Skin epidermis (tissue), 12 donors: ENCODE measurements at regions not wholly inside any gene's neighbourhood (a gene's known extent, or its start where the extent isn't known, plus 50 kb on each side); places are given as distances from the start of the nearest gene placed in this dataset.

Experiments
- H3K27ac ChIP-seq, 21 experiments: fragments of 200-600 bp; sonication (generic) in 11 of 21; one replicate each; pipeline ENCODE4 v1.5.0; 2020; ENCODE audit warnings: mild to moderate bottlenecking in 3 of 21, inconsistent platforms in 2 of 21, moderate library complexity in 2 of 21
- H3K4me3 ChIP-seq, 7 experiments: fragments of 200-600 bp; sonication (generic) in 2 of 7; one replicate each; pipeline ENCODE4 v1.5.0; 2020; ENCODE audit warnings: inconsistent platforms in 2 of 7, mild to moderate bottlenecking in 2 of 7, moderate library complexity in 1 of 7

GRCh38 chr10:128864554-128865295, 602.3 kb upstream of the MGMT start:
- Histone ChIP-seq H3K4me3 (no peak overlapping the region), H3K27ac (no peak overlapping the region)

GRCh38 chr10:128865436-128866195, 601.4 kb upstream of the MGMT start:
- no peak overlapping the region for H3K27ac ChIP-seq
- no peak overlapping the region for H3K4me3 ChIP-seq

- no peak overlapping the region for H3K4me3 ChIP-seq
- no peak overlapping the region for H3K27ac ChIP-seq
Observed at GRCh38 chr10:128866551-128866950, 600.5 kb upstream of the MGMT start.

- Histone ChIP-seq H3K27ac (no peak overlapping the region), H3K4me3 (no peak overlapping the region)
Observed at GRCh38 chr10:128867210-128867609, 599.8 kb upstream of the MGMT start.

- H3K4me3 ChIP-seq = no peak overlapping the region
Observed at GRCh38 chr10:128867819-128868218, 599.2 kb upstream of the MGMT start.

GRCh38 chr10:128868481-128868880, 598.6 kb upstream of the MGMT start:
- Histone ChIP-seq H3K4me3 (no peak overlapping the region), H3K27ac (no peak overlapping the region)

More at GRCh38 chr10:128867819-128868218, 599.2 kb upstream of the MGMT start:
- no peak overlapping the region for H3K27ac ChIP-seq

- H3K4me3 ChIP-seq = no peak overlapping the region
- no peak overlapping the region for H3K27ac ChIP-seq
Observed at GRCh38 chr10:128869101-128869749, 597.8 kb upstream of the MGMT start.

- H3K4me3 ChIP-seq = no peak overlapping the region
Observed at GRCh38 chr10:128870830-128871597, 596.0 kb upstream of the MGMT start.

GRCh38 chr10:128871671-128872231, 595.3 kb upstream of the MGMT start:
- Histone ChIP-seq H3K4me3 (no peak overlapping the region), H3K27ac (no peak overlapping the region)

More at GRCh38 chr10:128870830-128871597, 596.0 kb upstream of the MGMT start:
- no peak overlapping the region for H3K27ac ChIP-seq

- Histone ChIP-seq H3K27ac (no peak overlapping the region), H3K4me3 (no peak overlapping the region)
Observed at GRCh38 chr10:128873411-128874054, 593.5 kb upstream of the MGMT start.

GRCh38 chr10:128874331-128874730, 592.7 kb upstream of the MGMT start:
- no peak overlapping the region for H3K27ac ChIP-seq
- H3K4me3 ChIP-seq = no peak overlapping the region

GRCh38 chr10:128875030-128875744, 591.9 kb upstream of the MGMT start:
- Histone ChIP-seq H3K27ac (peak overlapping the region in 3 of 21 experiments; percentile 44 to 66 (median 50)), H3K4me3 (no peak overlapping the region)

- Histone ChIP-seq H3K27ac (peak overlapping the region in 12 of 21 experiments; percentile 9 to 85 (median 43)), H3K4me3 (no peak overlapping the region)
Observed at GRCh38 chr10:128875956-128876736, 590.9 kb upstream of the MGMT start.

GRCh38 chr10:128877141-128877540, 589.9 kb upstream of the MGMT start:
- Histone ChIP-seq H3K27ac (peak overlapping the region in 1 of 21 experiments; percentile 42), H3K4me3 (no peak overlapping the region)

- H3K27ac ChIP-seq = no peak overlapping the region
- H3K4me3 ChIP-seq = no peak overlapping the region
Observed at GRCh38 chr10:128877936-128878335, 589.1 kb upstream of the MGMT start.

GRCh38 chr10:128879030-128879429, 588.0 kb upstream of the MGMT start:
- Histone ChIP-seq H3K27ac (no peak overlapping the region), H3K4me3 (no peak overlapping the region)

GRCh38 chr10:128879441-128880140, 587.5 kb upstream of the MGMT start:
- Histone ChIP-seq H3K27ac (no peak overlapping the region), H3K4me3 (no peak overlapping the region)
